NCI-H526 (cell line): ENCODE measurements at regions not wholly inside any gene's neighbourhood (a gene's known extent, or its start where the extent isn't known, plus 50 kb on each side); places are given as distances from the start of the nearest gene placed in this dataset.
"Not testable (repeated sequence)": the region's sequence is repeated elsewhere in the genome, so short reads cannot be mapped to it uniquely, and the experiment has no call there.

ENCODE experiments used
- DNase-seq, 2 experiments: peaks; one replicate each; lab custom pipeline; 2025; lab: John Stamatoyannopoulos, UW

DNA sequence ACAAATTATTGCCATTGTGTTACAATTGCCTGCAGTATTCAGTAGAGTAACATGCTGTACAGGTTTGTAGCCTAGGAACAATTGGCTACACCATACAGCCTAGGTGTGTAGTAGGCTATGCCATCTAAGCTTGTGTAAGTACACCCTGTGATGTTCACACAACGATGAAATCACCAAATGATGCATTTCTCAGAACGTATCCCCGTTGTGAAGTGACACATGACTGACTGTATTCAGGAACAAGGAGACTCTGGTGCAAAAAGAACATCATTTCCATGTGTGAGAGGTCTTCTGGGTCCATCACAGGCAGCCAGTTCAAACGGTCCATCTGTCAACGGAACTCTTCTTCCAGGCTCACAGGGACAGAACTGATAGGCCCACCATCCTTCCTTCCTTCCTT is 263.7 kb downstream of the ANAPC1 start:
- no peak for DNase-seq

DNA sequence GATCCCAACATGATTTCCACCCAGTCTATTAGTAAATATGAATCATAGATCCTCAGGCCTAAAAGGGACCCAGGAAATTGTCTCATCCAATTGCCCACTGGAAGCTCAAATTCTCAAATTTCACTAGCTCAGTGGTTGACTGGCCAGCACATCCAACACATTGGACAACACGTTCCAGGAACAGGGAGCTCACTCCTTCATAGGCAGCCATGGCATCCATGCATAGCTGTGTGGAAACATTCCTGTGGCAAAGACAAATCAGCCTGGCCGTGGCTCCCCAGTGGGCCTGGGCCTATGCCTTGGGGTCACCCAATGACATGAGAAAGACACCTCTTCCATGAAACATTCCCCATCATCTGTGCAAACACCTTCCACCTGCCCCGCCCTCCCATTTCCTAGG is 261.1 kb downstream of the ANAPC1 start:
- no peak for DNase-seq

DNA sequence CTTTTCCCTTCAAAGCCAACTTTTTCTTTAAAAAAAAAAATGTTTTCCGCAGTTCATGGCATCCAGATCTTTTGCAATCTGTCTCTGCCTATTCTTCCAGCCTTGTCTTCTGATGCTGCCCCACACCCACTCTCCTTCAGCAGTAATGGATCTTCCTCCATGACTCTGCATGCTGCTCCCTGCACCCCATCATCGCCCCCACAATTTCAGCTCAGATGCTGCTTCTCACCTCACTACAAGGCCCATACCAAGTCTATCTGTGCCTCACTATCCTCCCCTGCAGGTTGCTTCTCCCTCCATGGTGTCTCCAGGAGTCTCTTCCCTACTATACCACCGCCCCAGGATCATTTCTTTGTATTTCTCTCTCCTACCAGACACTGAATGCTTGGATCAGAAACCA is 260.6 kb downstream of the ANAPC1 start:
- DNase-seq, result no peak

DNA sequence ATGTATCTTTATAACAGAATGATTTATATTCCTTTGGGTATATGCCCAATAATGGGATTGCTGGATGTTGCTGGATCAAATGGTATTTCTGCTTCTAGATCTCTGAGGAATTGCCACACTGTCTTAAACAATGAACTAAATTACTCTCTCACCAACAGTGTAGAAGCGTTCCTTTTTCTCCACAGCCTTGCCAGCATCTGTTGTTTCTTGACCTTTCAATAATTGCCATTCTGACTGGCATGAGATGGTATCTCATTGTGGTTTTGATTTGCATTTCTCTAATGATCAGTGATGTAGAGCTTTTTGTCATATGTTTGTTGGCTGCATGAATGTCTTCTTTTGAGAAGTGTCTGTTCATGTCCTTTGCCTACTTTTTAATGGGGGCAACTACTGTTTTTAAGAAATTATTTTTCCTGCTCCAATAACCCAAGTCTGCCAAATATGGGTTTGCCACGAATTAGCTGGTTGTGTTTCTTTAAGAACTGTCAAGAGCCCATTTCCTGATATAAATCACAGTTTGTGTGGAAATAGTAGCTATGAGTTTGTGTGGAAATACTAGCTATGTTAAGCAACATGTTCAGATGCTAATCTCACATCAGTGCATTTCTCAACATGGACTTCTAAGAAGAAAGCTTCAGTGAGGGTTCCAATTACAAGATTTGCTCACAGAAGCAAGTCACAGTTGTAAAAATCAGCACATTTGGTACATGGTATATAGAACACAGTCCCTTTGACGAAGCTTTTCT is 259.4 kb downstream of the ANAPC1 start:
- DNase-seq, result peak; percentile 16 to 48

DNA sequence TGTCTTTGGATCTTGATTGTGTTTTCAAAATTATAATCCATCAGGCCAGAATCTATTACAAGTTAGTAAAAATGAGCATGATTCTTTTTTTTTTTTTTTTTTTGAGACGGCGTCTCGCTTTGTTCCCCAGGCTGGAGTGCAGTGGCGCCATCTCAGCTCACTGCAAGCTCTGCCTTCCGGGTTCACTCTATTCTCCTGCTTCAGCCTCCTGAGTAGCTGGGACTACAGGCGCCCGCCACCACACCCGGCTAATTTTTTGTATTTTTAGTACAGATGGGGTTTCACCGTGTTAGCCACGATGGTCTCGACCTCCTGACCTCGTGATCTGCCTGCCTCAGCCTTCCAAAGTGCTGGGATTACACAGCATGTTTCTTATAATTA is 258.8 kb downstream of the ANAPC1 start:
- DNase-seq, result not testable (repeated sequence)

DNA sequence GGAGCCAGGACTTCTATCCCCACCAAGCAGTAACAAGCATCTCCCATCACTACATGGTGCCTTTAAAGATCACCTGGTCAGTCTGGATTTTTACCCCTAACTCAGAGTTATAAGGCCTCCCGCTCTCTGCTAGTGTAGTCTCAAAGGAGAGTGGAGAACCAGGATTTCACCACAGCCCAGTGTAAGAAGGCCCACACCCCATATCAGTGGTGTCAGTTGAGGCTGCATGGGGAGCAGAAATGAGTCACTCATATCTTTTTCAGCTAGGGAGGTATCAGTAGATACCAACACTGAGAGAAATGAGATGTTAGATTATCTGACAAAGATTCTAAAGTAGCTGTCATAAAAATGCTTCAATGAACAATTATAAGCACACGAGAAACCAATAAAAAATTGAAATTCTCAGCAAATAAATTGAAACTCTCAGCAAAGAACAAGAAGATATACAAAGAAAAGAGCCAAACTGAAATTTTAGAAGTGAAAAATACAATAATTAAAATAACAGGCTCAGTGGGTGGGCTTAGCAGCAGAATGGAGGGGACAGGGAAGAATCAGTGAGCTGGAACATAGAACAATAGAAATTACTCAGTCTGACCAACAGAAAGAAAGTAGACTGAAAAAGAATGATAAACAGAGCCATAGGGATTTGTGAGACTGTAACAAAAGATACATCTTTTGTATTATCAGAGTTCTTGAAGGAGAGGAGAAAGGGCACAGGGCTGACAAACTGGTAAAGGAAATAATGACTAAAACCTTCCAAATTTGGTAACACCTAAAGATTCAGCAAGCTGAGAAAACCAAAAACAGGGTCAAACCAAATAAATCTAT is 257.7 kb downstream of the ANAPC1 start:
- no peak for DNase-seq

DNA sequence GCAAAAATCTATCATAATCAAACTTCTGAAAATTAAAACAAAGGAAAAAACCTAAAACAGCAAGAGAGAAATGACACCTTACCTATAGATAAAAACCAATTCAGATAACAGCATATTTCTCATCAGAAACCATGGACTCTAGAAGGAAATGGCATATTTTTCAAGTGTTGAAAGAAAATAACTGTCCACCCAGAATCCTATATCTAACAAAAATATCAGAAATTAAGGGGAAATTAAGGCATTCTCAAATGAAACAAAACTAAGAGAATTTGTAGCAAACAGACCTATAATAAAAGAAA is 257.2 kb downstream of the ANAPC1 start:
- no peak for DNase-seq

DNA sequence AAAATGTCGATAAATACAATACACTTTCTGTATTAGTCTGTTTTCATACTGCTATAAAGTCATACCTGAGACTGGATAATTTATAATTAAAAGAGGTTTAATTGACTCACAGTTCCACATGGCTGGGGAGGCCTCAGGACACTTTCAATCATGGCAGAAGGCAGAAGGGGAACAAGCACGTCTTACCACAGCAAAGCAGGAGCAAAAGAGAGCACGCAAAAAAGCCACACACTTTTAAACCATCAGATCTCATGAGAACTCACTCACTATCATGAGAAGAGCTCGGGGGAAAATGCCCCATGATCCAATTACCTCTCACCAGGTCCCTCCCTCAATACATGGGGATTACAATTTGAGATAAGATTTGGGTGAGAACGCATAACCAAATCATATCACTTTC is 256.7 kb downstream of the ANAPC1 start:
- DNase-seq, result no peak

DNA sequence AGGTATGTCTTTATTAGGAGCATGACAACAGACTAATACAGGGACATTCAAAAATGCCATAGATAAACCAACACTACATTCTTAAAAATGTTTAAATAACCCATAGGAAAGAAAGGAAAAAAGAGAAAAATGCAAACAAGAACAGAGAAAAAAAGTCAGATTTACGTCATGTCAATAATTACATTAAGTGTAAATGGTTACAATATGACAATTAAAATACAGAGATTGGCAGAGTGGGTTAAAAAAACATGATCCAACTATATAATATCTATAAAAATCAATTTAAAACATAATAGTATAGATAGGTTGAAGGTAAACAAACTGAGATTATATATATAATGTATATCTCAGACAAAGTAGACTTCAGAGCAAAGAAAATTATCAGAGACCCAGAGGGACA is 255.8 kb downstream of the ANAPC1 start:
- no peak for DNase-seq

DNA sequence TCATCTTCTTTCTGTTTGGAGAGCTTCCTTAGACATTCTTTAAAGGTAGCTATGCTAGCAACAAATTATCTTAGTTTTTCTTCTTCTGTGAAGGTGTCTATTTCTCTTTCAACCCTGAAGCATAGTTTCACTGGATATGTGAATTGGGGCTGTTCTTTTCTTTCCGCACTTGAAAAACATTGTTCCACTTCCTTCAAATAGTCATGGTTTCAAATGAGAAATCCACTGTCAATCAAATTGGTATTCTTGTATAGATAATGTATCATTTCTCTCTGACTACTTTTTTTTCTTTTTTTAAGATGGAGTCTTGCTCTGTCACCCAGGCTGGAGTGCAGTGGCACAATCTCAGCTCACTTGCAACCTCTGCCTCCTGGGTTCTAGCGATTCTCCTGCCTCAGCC is 254.0 kb downstream of the ANAPC1 start:
- no peak for DNase-seq

DNA sequence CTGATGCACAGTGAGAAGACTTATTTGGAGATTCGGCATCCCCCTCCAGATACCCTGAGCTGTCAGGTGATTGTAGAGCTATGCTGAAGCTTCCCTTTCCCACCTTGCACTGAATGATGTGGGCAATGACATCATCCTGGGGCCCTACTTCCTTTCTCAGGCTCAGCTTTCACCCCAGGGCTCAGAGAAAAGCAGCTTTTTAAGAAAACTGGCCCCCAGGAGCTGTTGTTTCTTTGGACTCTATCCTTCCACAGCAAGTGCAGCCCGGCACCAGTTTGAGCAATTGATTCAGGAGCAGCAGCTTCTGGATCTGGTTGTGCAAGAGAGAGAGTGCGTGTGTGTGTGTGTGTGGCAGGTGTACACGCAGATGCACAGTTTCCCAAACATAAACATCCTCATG is 251.3 kb downstream of the ANAPC1 start:
- DNase-seq, result no peak

DNA sequence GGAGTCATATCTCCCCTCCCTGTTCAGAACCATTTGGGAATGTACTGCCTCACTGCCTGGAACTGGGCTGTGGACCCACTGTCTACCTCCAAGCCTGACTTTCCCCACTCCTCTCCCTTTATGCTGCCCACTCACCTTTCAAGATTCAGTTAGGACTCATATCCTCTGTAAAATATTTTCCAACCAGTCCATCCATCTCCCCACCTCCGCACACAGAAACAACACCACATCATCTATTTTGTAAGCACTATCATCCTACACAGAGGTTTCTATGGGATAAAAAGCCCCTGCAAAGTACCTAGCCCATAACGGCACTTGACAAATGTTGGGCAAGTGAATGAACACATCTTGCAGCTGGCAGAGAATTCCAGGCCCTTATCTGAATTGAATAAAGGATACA is 250.8 kb downstream of the ANAPC1 start:
- DNase-seq, result no peak

DNA sequence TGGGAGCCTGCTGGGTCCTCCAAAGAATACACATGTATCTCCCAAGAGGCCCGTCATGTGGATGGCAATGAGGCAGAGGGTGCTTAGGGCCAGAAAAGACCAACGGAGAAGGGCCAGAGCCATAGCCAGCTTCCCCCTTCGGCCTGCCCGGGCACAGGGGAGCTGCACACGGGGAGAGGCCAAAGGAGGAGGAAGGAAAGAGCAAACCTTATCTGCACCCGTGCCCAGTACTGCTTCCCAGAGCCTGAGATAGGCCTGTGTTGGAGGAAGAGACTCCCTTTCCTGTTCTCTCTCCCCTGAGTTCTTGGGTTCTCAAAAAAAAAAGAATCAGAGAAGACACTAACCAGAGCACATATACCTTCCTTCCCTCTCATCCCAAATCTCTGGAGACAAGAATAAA is 250.3 kb downstream of the ANAPC1 start:
- DNase-seq, result no peak

DNA sequence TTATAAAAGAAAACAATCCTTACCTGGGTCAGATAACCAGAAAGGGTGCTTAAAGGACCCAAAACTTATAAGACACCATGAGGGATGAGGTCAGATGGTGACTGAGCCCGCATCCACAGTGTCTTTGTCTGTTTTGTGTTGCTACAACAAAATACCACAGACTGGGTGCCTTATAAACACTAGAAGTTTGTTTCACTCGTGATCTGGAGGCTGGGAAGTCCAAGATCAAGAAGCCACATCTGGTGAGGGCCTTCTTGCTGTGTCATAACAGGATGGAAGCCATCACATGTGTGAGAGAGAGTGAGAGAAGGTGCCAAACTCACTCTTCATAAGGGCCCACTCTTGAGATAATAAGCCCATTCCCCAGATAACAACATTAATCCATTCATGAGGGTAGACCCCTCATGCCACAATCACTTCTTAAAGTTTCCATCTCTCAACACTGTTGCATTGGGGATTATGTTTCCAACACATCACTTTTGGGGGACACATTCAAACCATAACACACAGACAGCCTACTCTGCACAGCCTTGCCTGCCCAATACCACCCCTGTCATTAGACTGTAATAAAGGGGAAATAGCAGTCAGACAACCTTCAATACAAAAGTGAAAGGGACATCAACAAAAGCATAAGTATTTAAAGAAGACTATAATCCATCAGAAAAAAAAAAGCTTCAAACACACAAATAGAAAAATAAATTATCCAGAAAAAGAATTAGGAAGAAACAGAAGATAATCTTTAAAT is 249.8 kb downstream of the ANAPC1 start:
- DNase-seq, result no peak

DNA sequence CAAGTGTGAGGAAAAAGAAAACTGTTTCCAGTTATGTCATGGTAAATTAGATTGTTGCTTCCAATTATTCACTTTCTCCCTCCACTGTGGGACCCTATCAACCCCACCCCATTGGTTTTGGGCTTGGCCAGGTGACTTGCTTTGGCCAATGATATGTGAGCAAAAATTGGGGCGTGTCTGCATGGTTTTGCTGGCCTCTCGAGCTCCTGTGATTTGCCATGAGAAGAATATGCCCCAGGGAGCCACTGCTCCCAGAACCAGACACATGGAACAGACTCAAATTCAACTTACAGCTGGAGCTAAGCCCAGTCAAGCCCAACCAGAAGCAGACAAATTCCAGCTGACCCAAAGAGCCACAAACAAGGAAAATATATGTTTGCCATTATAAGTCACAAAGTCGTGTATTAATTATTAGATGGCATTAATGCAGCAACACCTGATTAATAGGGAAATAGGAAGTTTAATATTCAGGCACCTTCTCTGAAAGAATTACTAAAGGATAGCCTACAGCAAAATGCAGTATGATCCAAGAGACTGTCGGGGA is 248.9 kb downstream of the ANAPC1 start:
- no peak for DNase-seq

DNA sequence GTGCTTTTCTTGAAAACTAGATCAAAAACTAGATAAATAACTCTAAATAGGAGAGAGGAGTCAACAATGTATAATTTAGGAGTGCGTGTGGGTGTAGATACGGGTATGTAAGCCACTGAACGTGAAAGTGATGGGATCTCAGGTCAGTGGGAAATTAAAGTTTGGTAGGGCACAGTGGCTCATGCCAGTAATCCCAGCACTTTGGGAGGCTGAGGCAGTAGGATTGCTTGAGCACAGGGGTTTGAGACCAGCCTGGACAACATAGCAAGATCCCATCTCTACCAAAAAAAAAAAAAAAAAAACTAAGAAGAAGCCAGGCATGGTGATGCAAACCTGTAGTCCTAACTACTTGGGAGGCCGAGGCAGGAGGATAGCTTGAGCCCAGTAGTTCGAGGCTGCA is 247.1 kb downstream of the ANAPC1 start:
- no peak for DNase-seq

DNA sequence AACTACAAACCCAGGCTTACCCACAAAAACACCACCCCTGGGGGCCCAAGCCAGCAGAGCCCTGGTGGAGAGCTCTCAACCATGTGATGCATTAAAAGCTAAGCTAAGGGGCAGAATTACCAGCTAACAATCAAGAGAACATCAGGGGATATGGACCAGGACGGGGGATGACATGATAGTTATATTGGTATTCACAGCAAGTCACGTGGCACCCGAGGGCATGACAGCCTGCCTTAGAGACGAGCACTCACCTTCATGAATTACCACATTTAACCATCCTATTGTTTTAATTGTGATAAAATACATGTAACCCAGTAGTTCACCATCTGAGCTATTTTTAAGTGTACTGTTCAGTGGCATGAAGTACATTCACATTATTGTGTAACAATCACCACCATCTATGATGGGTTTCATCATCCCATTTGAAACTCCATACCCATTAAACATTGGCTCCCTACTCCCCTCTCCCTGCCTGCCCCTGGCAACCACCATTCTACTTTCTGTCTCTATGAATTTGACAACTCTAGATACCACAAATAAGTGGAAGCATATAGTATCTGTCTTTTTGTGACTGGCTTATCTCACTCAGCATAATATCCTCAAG is 245.6 kb downstream of the ANAPC1 start:
- no peak for DNase-seq

DNA sequence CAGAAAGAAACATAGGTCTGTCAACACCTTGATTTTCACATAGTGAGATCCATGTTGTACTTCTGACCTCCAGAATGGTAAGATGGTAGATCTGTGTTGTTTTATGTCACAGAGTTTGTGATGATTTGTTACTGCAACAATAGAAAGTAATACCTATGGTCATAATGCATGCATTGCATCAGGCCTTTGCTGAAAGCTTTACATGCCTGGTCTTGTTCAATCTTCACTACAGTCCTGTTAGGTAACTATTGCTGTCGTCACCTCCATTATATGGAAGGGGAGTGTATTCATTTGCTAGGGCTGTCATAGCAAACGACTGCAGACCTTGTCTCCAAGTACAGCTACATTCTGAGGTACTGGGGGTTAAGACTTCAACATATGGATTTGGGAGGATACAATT is 243.5 kb downstream of the ANAPC1 start:
- DNase-seq, result no peak

DNA sequence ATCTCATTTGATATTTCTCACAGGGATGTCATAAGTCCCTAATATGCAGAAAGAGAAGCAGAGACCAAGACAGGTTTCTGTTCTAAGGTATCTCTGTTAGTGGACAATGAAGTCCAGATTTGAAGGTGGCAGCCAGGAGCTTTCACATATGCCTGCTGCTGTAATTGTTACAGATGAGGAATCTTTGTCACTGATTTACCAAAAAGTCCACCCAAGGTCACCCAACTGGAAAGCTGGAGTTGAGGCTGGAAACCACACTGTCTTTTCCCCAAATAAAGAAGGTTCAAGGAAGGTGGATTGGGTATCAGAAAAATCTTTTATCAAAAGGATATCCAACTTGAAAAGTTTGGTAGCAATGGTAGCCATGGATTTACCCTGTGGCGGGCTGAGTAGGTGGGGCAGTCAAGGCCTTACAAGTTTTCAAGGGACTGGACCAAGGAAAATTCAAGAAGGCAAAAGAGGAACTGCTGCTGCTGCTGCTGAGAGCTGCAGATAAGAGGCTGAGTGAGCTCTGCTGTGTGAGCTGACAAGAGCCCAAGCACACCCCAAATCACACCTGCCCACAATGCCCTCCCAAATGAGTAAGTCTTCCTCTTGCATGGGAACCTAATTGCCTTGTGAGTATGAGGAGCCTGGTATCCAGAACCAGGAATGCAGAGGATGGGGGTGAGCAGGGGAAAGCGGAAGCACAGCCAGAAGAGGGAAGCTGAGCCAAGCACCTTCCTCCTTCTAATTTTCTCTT is 241.2 kb downstream of the ANAPC1 start:
- no peak for DNase-seq

DNA sequence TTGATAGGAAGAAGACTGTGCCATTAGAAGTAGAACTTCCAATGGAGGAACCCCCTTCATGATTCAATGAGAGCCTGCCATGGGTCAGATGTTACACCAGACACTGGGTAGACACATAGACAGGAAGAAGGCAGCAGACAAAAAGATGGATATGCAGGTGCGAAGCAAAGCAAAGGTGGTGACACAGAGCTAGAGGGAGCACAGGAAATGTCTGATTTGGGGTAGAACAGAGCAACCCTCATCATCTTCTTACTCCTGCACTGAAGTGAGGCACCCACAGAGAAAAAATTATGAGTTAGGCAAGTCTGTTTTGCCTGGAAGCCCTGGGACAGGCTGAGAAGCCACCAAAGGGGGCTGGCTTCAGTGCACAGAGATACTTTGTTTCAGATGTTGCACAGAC is 240.2 kb downstream of the ANAPC1 start:
- DNase-seq, result no peak

DNA sequence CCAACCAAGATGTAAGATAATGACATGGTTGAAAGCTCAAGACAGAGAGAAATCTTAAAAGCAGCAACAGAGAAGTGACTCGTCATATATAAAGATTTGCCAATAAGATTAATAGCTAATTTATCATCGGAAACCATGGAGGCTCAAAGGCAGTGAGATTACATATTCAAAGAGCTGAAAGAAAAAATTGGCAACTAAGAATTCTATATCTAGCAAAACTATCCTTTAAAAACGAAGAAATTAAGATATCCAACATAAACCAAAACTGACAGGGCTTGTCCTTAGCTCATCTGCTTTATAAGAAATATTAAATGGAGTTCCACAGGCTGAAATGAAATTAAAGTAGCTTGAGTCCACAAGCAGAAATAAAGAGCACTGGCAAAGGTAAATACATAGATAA is 236.6 kb downstream of the ANAPC1 start:
- DNase-seq, result no peak

DNA sequence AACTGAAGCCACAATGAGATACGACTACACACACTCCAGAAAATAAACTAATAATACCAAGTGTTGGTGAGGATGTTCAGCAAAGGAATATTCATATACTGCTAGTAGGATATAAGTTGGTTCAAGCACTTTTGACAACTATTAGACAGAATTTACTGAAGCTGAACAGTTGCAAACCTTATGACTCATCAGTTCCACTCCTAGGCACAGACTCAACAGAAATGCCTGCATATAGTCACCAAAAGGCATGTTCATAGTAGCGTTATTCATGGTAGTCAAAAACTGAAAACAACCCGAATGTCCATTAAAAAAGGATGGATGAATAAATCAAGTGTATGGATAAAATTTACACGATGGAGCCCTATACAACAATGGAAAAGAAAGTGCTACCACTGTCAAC is 232.0 kb downstream of the ANAPC1 start:
- DNase-seq, result no peak
